ENCODE measurements at regions not wholly inside any gene's neighbourhood (a gene's known extent, or its start where the extent isn't known, plus 50 kb on each side); places are given as distances from the start of the nearest gene placed in this dataset.

GRCh38 chr21:41638201-41638790 is 128.6 kb downstream of the RIPK4 start:
- TF ChIP-seq CTCF (IDR thresholded peaks at IDR 0.05) (no peak), EZH2 (IDR thresholded peaks at IDR 0.05; ENCODE audit: borderline replicate concordance, insufficient read depth, low read depth, low read length, poor library complexity, severe bottlenecking) (no peak)
- Mint-ChIP-seq H3K9me3 (ENCODE audit: insufficient read depth) (no peaks in the 10 kb centered on the region), H3K27ac (no peak overlapping the region), H3K4me3 (no peak overlapping the region), H3K27me3 (peaks cover 42% of the 10 kb centered on the region), H3K4me1 (no peaks in the 10 kb centered on the region)
- no peaks in the 10 kb centered on the region for H3K4me1 ChIP-seq (ENCODE audit: control insufficient read depth in 2 of 2, insufficient read depth in 2 of 2, low read length in 2 of 2)
- H3K4me3 ChIP-seq (ENCODE audit: control extremely low read depth in 1 of 5, extremely low read depth in 1 of 5, insufficient read depth in 1 of 5, low read depth in 2 of 5, low read length in 4 of 5), result no peak overlapping the region
- H3K36me3 ChIP-seq (replicated peaks in 1 of 2; ENCODE audit: control extremely low read depth in 1 of 2, control insufficient read depth in 1 of 2, extremely low read depth in 1 of 2, insufficient read depth in 2 of 2, low read length in 1 of 2), result no peaks in the 10 kb centered on the region
- H3K27ac ChIP-seq (ENCODE audit: low read length in 2 of 2), result no peak overlapping the region
- ATAC-seq (ENCODE audit: low read depth), result no peak
- 67% methylated on average over 3 of the region's 3 CpGs for WGBS (ENCODE audit: insufficient coverage)
- CTCF ChIA-PET, result no interaction called here
- intact Hi-C loops (cut with micrococcal nuclease), result no loop called here
- H3K9me3 ChIP-seq (ENCODE audit: control extremely low read depth in 1 of 3, control insufficient read depth in 2 of 3, insufficient read depth in 1 of 3, low read length in 2 of 3), result no peaks in the 10 kb centered on the region
- H3K27me3 ChIP-seq (replicated peaks in 1 of 4; ENCODE audit: control extremely low read depth in 1 of 4, control insufficient read depth in 3 of 4, insufficient read depth in 4 of 4, low read length in 3 of 4), result peaks cover 0 to 12% (median 0%) of the 10 kb centered on the region in 4 experiments
- no peak overlapping the region for H2AFZ ChIP-seq (ENCODE audit: insufficient read depth, low read depth, low read length, poor library complexity, severe bottlenecking)
- H3K9ac ChIP-seq (ENCODE audit: low read length), result no peak overlapping the region
- H4K20me1 ChIP-seq (ENCODE audit: control insufficient read depth, insufficient read depth, low read length, poor library complexity, severe bottlenecking), result no peaks in the 10 kb centered on the region
- no peaks in the 10 kb centered on the region for H3K79me2 ChIP-seq (ENCODE audit: control insufficient read depth, insufficient read depth, low read length)
- no peak for DNase-seq
- POLR2A ChIA-PET, result no interaction called here
- H3K4me2 ChIP-seq (replicated peaks; ENCODE audit: low read depth, low read length, poor library complexity, severe bottlenecking), result no peak overlapping the region

- no peak overlapping the region for H3K27ac Mint-ChIP-seq
- WGBS (ENCODE audit: insufficient coverage), result 92% methylated on average over 7 of the region's 12 CpGs
- intact Hi-C loops (cut with micrococcal nuclease), result no loop called here
- ATAC-seq (ENCODE audit: low read depth), result no peak
- no peak overlapping the region for H3K4me3 ChIP-seq (ENCODE audit: control extremely low read depth in 1 of 5, extremely low read depth in 1 of 5, insufficient read depth in 1 of 5, low read depth in 2 of 5, low read length in 4 of 5)
- no peaks in the 10 kb centered on the region for H3K79me2 ChIP-seq (ENCODE audit: control insufficient read depth, insufficient read depth, low read length)
- H3K4me1 ChIP-seq (ENCODE audit: control insufficient read depth in 2 of 2, insufficient read depth in 2 of 2, low read length in 2 of 2), result no peaks in the 10 kb centered on the region
- no peak for DNase-seq
- no peaks in the 10 kb centered on the region for H3K9me3 Mint-ChIP-seq (ENCODE audit: insufficient read depth)
- no peaks in the 10 kb centered on the region for H4K20me1 ChIP-seq (ENCODE audit: control insufficient read depth, insufficient read depth, low read length, poor library complexity, severe bottlenecking)
- H3K27me3 Mint-ChIP-seq, result peaks cover 36% of the 10 kb centered on the region
- no peak overlapping the region for H3K4me3 Mint-ChIP-seq
- TF ChIP-seq CTCF (IDR thresholded peaks at IDR 0.05) (no peak), EZH2 (IDR thresholded peaks at IDR 0.05; ENCODE audit: borderline replicate concordance, insufficient read depth, low read depth, low read length, poor library complexity, severe bottlenecking) (no peak)
- no peaks in the 10 kb centered on the region for H3K9me3 ChIP-seq (ENCODE audit: control extremely low read depth in 1 of 3, control insufficient read depth in 2 of 3, insufficient read depth in 1 of 3, low read length in 2 of 3)
- H3K27me3 ChIP-seq (replicated peaks in 1 of 4; ENCODE audit: control extremely low read depth in 1 of 4, control insufficient read depth in 3 of 4, insufficient read depth in 4 of 4, low read length in 3 of 4), result peaks cover 0 to 6% (median 0%) of the 10 kb centered on the region in 4 experiments
- H3K4me2 ChIP-seq (replicated peaks; ENCODE audit: low read depth, low read length, poor library complexity, severe bottlenecking), result no peak overlapping the region
- H3K4me1 Mint-ChIP-seq, result no peaks in the 10 kb centered on the region
- no peak overlapping the region for H3K9ac ChIP-seq (ENCODE audit: low read length)
- H3K36me3 ChIP-seq (replicated peaks in 1 of 2; ENCODE audit: control extremely low read depth in 1 of 2, control insufficient read depth in 1 of 2, extremely low read depth in 1 of 2, insufficient read depth in 2 of 2, low read length in 1 of 2), result no peaks in the 10 kb centered on the region
- H3K27ac ChIP-seq (ENCODE audit: low read length in 2 of 2), result no peak overlapping the region
- ChIA-PET POLR2A (no interaction called here), CTCF (no interaction called here)
- no peak overlapping the region for H2AFZ ChIP-seq (ENCODE audit: insufficient read depth, low read depth, low read length, poor library complexity, severe bottlenecking)
Observed at GRCh38 chr21:41636636-41637630, 129.0 kb upstream of the TMPRSS2 start.
